Retinal pigment epithelial cell (primary cell): ENCODE measurements at regions not wholly inside any gene's neighbourhood (a gene's known extent, or its start where the extent isn't known, plus 50 kb on each side); places are given as distances from the start of the nearest gene placed in this dataset.
A peak's percentile ranks its signal among the peaks of the same experiment; 100 is the strongest.

Experiments
- DNase-seq: peaks from one replicate; pipeline ENCODE4 v3.0.0-alpha.2; 2010; ENCODE audit warnings: low read depth
- H3K4me3 ChIP-seq: 2 replicates; pipeline ENCODE4 v1.5.1; 2011; ENCODE audit warnings: mild to moderate bottlenecking, low read length, control low read depth, moderate library complexity
- CTCF ChIP-seq: conservative IDR thresholded peaks from 2 replicates; pipeline ENCODE4 v1.5.1; 2011; ENCODE audit warnings: low read depth, low read length, control low read depth, inconsistent platforms

GRCh38 chr15:46556010-46556409, 921.2 kb downstream of the SQOR start:
- TF ChIP-seq CTCF, result no peak
- DNase-seq, result no peak
- H3K4me3 ChIP-seq, result no peak overlapping the region

- H3K4me3 ChIP-seq, result no peak overlapping the region
- no peak for TF ChIP-seq CTCF
- no peak for DNase-seq
Measured at GRCh38 chr15:46556559-46557379, 921.9 kb downstream of the SQOR start.

GRCh38 chr15:46567968-46568367, 933.1 kb downstream of the SQOR start:
- DNase-seq, result no peak
- no peak for TF ChIP-seq CTCF
- no peak overlapping the region for H3K4me3 ChIP-seq

GRCh38 chr15:46569781-46570180, 935.0 kb downstream of the SQOR start:
- no peak for TF ChIP-seq CTCF
- H3K4me3 ChIP-seq, result no peak overlapping the region
- DNase-seq, result no peak

- H3K4me3 ChIP-seq, result no peak overlapping the region
- TF ChIP-seq CTCF, result no peak
- peak; percentile 2 for DNase-seq
Measured at GRCh38 chr15:46576646-46577395, 942.0 kb downstream of the SQOR start.

GRCh38 chr15:46577767-46578166, 942.9 kb downstream of the SQOR start:
- no peak overlapping the region for H3K4me3 ChIP-seq
- DNase-seq, result no peak
- no peak for TF ChIP-seq CTCF
